RWPE1 (cell line): ENCODE measurements at regions not wholly inside any gene's neighbourhood (a gene's known extent, or its start where the extent isn't known, plus 50 kb on each side); places are given as distances from the start of the nearest gene placed in this dataset.

ENCODE experiments used
- CTCF ChIA-PET: fragments of 350-600 bp; sonication (Branson Sonifier 250); formaldehyde crosslinking; extraction: SDS; loops from one replicate; lab custom pipeline; 2021; lab: Yijun Ruan, JAX
- POLR2A ChIA-PET: fragments of 400-600 bp; formaldehyde crosslinking; extraction: SDS; loops from one replicate; lab custom pipeline; 2020; ENCODE audit warnings: antibody characterized with exemption; ENCODE audit not compliant: low non-redundant PET; lab: Yijun Ruan, JAX
- DNase-seq: peaks from one replicate; pipeline ENCODE4 v3.0.0; 2012; ENCODE audit warnings: low spot score
- H3K27ac ChIP-seq: fragments of 450-650 bp; 2 replicates; pipeline ENCODE4 v1.5.1; 2017
- TF ChIP-seq, protein P1 (sequence below): fragments of 450-650 bp; conservative IDR thresholded peaks from 2 replicates; pipeline ENCODE4 v1.5.1; 2017; ENCODE audit warnings: low read depth, mild to moderate bottlenecking

DNA sequence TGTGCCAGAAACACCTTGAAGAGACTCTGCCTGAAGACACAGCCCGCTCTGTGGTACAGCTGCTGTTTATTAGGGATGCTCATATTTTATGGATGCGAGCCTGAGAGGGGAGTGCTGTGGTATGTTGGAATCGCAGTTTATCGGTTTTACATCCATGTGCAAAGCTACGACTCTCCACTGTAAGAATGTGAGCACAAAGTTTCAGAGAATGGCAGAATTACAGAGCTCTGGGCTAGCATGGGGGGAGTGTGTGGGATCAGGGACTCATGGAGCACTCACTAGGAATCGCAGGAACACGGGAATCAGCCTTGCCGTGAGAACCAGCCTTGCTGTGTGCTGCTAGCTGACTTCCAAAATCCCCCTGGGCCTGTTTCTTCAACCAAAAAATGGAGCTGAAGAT, 199.9 kb downstream of the RNF144A start:
- TF ChIP-seq, protein P1, sequence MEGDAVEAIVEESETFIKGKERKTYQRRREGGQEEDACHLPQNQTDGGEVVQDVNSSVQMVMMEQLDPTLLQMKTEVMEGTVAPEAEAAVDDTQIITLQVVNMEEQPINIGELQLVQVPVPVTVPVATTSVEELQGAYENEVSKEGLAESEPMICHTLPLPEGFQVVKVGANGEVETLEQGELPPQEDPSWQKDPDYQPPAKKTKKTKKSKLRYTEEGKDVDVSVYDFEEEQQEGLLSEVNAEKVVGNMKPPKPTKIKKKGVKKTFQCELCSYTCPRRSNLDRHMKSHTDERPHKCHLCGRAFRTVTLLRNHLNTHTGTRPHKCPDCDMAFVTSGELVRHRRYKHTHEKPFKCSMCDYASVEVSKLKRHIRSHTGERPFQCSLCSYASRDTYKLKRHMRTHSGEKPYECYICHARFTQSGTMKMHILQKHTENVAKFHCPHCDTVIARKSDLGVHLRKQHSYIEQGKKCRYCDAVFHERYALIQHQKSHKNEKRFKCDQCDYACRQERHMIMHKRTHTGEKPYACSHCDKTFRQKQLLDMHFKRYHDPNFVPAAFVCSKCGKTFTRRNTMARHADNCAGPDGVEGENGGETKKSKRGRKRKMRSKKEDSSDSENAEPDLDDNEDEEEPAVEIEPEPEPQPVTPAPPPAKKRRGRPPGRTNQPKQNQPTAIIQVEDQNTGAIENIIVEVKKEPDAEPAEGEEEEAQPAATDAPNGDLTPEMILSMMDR = no peak
- CTCF ChIA-PET = no interaction called here
- DNase-seq = no peak
- POLR2A ChIA-PET = no interaction called here
- no peak overlapping the region for H3K27ac ChIP-seq

DNA sequence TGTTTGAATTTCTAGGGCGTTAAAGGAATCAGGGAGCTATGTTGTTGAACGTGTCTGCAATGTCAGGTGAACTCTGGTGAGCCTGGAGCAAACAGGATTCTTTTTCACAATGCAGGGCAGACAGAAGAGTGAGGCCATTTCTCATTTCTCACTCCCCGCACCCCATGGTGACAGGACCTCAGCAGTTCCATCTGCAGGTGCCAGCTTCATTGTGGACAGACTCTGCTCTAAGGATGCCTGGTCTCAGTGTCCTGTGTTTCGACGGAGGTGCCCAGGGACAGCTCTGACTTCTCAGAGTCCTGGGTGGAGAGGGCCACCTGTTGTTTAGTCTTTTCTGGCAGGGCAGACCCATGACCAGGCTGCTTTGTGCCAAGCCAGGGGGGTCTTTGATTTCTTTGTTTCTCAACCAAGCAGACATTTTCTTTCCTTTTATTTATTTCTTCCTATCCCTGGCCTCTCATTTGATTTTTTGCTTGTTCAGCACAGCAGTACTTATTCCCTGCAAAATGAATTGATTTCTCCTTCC, 201.5 kb downstream of the RNF144A start:
- TF ChIP-seq, protein P1 = no peak
- ChIA-PET POLR2A (no interaction called here), CTCF (no interaction called here)
- DNase-seq = no peak
- H3K27ac ChIP-seq = no peak overlapping the region

DNA sequence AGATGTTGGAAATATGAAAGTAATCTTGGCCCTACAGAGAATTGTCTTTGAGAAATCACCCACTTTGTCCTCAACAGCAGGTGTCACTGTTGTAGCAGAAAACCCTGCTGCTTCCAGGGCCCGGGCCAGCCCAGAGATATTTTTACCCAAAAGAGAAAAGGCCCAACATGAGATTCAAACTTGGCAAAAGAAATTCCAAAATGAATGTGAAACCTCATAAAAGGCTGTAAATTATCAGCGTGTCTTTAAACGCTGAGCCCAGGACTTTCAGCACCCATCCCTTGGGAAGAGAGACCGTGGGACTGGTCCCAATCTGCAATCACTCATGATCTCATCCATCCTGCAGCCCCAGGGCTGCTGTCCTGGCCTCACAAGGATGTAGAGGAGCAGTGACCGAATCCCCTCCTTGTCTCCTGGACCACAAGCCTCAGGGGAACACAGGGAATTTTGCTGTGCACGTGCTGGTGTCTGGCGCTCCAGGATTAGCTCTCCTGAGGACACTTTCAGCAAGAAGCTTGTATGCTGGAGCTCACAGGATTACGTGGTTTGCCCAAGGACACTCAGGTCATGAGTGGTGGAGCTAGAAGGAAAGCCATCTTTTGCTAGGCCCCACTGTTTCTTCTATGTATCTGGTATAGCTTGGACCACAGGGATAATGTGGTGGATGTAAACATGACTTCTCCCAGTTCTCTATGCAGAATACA, 202.1 kb downstream of the RNF144A start:
- peak; percentile 15 for DNase-seq
- TF ChIP-seq, protein P1 = 0 out of 2 replicates have a peak, but pooled peaks have one; percentile 16
- ChIA-PET POLR2A (no interaction called here), CTCF (interaction anchor here (0.5 kb wide), 1 partner anchor 73 kb away, joined by 3 read pairs; no protein-coding TSS in a partner anchor)
- H3K27ac ChIP-seq = no peak overlapping the region

DNA sequence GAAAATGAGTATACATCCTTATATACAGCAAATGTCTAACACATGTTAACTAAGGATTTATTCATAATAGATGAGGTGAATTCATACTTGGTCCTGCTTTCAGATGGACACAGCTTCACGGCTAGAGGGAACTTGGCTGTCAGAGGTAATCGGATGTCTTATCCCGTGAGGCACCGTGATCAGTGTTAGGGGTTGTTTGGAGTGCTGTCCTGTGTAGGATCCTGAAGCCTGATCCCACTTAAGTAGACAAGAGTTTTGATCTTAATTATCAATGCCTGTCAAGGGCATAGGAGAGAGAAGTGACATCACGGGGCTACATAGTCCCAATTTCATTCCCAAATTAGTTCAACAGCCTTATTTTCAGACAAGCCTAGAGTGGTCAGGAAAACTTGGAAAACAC, 204.6 kb downstream of the RNF144A start:
- POLR2A ChIA-PET = no interaction called here
- no peak for DNase-seq
- CTCF ChIA-PET = no interaction called here
- no peak overlapping the region for H3K27ac ChIP-seq
- TF ChIP-seq, protein P1 = no peak

DNA sequence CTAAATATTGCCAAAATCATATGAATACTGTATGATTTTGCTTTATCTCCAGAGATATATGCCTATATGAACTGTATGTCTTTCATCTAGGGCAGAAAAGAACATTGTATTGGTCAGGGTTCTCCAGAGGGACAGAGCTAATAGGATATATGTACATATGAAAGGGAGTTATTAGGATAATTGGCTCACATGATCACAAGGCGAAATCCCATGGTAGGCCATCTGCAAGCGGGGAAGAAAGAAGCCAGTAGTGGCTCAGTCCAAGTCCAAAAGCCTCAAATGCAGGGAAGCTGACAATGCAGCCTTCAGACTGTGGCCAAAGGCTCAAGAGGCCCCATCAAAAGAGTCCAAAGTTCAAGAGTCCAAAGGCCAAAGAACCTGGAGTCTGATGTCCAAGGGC, 209.9 kb downstream of the RNF144A start:
- TF ChIP-seq, protein P1 = no peak
- ChIA-PET POLR2A (no interaction called here), CTCF (interaction anchor here (0.6 kb wide), 2 partner anchors 300 to 433 kb away, joined by 3 to 5 read pairs; no protein-coding TSS in a partner anchor)
- no peak for DNase-seq
- H3K27ac ChIP-seq = no peak overlapping the region

DNA sequence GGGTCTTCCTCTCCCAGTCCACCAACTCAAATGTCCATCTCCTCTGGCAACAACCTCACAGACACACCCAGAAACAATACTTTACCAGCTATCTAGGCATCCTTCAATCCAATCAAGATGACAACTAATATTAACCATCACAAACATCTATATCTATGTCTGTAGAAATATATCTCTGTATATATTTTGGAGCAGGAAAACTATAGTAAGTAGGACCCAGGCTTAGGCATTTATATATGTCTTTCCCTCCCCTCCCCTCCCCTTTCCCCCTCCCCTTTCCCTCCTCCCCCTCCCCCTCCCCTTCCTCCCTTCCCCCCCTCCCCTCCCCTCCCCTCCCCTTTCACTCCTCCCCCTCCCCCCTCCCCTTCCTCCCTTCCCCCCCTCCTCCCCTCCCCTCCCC, 210.5 kb downstream of the RNF144A start:
- DNase-seq = no peak
- TF ChIP-seq, protein P1 = no peak
- H3K27ac ChIP-seq = no peak overlapping the region
- CTCF ChIA-PET = interaction anchor here (0.6 kb wide), 1 partner anchor 299 kb away, joined by 3 read pairs; no protein-coding TSS in a partner anchor
- POLR2A ChIA-PET = no interaction called here
